Activated T-helper 2 cell treated with anti-CD3 and anti-CD28 coated beads, Interferon-gamma antibody, Interleukin-2, Interleukin-4, amounts not matched to agents 10 μg/mL and 5 μg/mL and 100 μg/mL, durations not matched to agents 14 hours and 24 hours and 36 hours (primary cell): ENCODE measurements at regions not wholly inside any gene's neighbourhood (a gene's known extent, or its start where the extent isn't known, plus 50 kb on each side); places are given as distances from the start of the nearest gene placed in this dataset.
"Not testable (repeated sequence)": the region's sequence is repeated elsewhere in the genome, so short reads cannot be mapped to it uniquely, and the experiment has no call there.

Experiments used
- DNase-seq: peaks from one replicate; pipeline ENCODE4 v3.0.0; 2021; ENCODE audit warnings: low spot score
- H3K27ac Mint-ChIP-seq: one replicate; pipeline ENCODE4 v1.8.0; 2021; ENCODE audit warnings: mixed read lengths
- H3K27me3 Mint-ChIP-seq: one replicate; pipeline ENCODE4 v1.8.0; 2021; ENCODE audit warnings: low read depth, mixed read lengths
- H3K36me3 Mint-ChIP-seq: one replicate; pipeline ENCODE4 v1.8.0; 2021; ENCODE audit warnings: low read depth, mixed read lengths
- H3K4me1 Mint-ChIP-seq: one replicate; pipeline ENCODE4 v1.8.0; 2021; ENCODE audit warnings: low read depth, mixed read lengths
- H3K4me3 Mint-ChIP-seq: one replicate; pipeline ENCODE4 v1.8.0; 2021; ENCODE audit warnings: low read depth, mild to moderate bottlenecking, moderate library complexity, mixed read lengths
- H3K9me3 Mint-ChIP-seq: one replicate; pipeline ENCODE4 v1.8.0; 2021; ENCODE audit warnings: mixed read lengths
- intact Hi-C: fragments of 100-400 bp; cut with micrococcal nuclease; formaldehyde crosslinking; loops from one replicate; pipeline ENCODE4 v1.15.1; 2023

DNA sequence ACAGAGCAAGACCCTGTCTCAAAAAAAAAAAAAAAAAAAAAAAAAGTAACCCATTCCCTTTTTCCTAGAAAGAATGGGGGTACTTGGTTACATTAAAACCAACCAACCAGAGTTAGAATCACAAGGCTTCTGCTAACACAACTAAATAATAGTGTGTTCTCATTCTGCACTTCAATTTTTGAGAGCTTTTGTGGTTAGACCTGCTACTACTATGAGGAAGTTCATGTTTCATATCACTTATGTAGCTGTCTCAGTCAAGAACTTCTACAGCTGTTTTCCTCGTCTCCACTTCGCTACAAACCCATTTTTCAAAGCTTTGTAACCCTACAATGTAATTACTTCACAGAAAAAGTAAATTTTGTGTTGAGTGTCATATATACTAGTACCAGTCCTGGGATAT is 58.3 kb downstream of the PDHA2 start:
- no peak for DNase-seq
- Mint-ChIP-seq H3K4me1 (no peaks in the 10 kb centered on the region), H3K27me3 (no peaks in the 10 kb centered on the region), H3K4me3 (no peak overlapping the region), H3K27ac (no peak overlapping the region), H3K9me3 (no peaks in the 10 kb centered on the region), H3K36me3 (no peaks in the 10 kb centered on the region)
- intact Hi-C loops = no loop called here

DNA sequence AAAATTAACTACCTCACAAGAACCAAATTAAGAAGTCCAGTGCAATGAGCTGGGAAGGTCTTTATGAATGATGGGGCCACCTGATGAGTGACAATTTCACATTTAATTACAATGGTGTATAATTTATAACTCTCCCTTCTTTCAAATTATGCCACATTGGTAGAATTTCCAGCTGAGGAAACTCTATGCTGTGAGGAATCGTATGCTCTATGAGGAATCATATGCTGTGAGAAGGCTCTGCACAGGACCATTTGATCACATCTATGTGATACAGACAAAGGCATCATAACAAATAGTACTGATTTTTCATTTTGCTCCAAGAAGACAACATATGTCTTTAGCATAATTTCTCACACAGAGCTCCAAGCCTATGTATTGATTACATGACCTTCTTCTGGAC is 69.3 kb downstream of the PDHA2 start:
- H3K27ac Mint-ChIP-seq = no peak overlapping the region
- H3K4me1 Mint-ChIP-seq = no peaks in the 10 kb centered on the region
- H3K9me3 Mint-ChIP-seq = no peaks in the 10 kb centered on the region
- intact Hi-C loops = no loop called here
- no peaks in the 10 kb centered on the region for H3K36me3 Mint-ChIP-seq
- no peaks in the 10 kb centered on the region for H3K27me3 Mint-ChIP-seq
- H3K4me3 Mint-ChIP-seq = no peak overlapping the region
- no peak for DNase-seq

DNA sequence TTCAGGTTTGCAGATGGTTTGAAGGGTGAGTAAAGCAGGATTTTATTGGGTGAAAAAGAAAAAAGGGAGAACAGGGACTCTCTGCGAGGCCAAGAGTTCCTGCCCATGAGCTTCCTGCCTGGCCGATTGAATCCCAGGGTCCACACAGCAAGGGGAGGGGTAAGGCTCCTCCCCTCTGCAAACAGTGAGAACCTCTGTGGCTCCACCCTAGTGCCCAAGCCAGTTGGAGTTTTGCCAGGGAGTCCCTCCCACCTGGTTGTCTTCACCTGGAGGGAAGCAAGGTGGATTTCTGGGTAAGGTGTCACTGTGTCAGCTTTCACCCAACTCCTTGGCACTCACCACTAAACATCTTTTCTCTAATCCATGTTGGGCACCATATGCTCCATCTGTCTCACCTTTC is 70.9 kb downstream of the PDHA2 start:
- Mint-ChIP-seq H3K27ac (no peak overlapping the region), H3K4me3 (no peak overlapping the region)

DNA sequence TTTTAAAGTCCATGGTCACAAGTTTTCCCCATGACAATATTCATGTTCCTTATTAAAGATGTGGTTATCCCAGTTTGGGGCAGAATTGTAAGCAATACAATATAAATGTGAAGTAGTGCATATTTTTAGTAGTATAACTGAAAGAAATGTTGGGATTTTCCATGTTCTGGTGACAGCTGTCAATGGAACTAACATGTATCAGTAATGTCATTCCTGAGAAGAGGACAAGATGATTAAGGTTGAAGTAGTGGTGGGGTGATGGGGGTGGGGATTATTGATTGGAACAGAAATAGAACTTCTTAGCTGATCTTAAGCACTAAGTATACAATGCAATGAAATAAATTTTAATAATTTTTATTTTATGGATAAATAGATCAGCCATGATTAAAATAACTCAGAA is 81.6 kb downstream of the PDHA2 start:
- Mint-ChIP-seq H3K4me3 (no peak overlapping the region), H3K9me3 (peaks cover 4% of the 10 kb centered on the region), H3K27ac (no peak overlapping the region), H3K4me1 (no peaks in the 10 kb centered on the region), H3K27me3 (no peaks in the 10 kb centered on the region), H3K36me3 (no peaks in the 10 kb centered on the region)
- intact Hi-C loops = no loop called here
- DNase-seq = no peak

More for the DNA sequence above, 70.9 kb downstream of the PDHA2 start:
- H3K9me3 Mint-ChIP-seq = no peaks in the 10 kb centered on the region
- intact Hi-C loops = no loop called here
- H3K36me3 Mint-ChIP-seq = no peaks in the 10 kb centered on the region
- no peaks in the 10 kb centered on the region for H3K27me3 Mint-ChIP-seq
- H3K4me1 Mint-ChIP-seq = no peaks in the 10 kb centered on the region
- no peak for DNase-seq

DNA sequence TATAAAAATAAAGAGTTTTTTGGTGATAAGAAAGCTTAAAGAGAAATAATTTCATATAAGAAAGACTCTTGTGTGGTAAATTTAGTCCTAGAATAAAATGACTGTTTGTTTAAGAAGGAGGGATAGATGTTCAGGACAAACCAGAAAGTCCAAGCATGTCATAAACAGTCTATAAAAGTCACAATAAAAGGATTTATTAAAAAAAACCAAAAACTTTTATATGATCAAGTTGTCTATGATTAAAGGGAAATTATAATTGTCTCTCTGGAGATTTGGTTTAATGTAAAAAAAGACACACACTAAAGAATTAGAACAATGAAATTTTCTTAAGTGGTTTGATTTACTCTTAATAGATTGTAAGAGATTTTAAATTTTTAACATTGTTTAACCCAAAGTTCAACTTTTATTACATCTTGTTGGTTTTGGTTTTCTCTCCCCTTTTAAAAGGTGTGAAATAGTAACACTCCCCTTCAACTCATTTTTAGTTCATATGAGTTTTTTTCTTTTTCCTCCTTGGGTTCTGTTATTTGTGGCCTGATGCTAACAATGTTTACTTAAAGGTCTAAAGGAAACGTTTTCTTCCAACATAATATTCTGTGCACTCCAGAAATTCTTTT is 89.7 kb downstream of the PDHA2 start:
- no peak overlapping the region for H3K4me3 Mint-ChIP-seq
- intact Hi-C loops = no loop called here
- peaks cover 22% of the 10 kb centered on the region for H3K9me3 Mint-ChIP-seq
- H3K27me3 Mint-ChIP-seq = no peaks in the 10 kb centered on the region
- H3K4me1 Mint-ChIP-seq = no peaks in the 10 kb centered on the region
- H3K27ac Mint-ChIP-seq = no peak overlapping the region
- H3K36me3 Mint-ChIP-seq = no peaks in the 10 kb centered on the region
- DNase-seq = no peak

DNA sequence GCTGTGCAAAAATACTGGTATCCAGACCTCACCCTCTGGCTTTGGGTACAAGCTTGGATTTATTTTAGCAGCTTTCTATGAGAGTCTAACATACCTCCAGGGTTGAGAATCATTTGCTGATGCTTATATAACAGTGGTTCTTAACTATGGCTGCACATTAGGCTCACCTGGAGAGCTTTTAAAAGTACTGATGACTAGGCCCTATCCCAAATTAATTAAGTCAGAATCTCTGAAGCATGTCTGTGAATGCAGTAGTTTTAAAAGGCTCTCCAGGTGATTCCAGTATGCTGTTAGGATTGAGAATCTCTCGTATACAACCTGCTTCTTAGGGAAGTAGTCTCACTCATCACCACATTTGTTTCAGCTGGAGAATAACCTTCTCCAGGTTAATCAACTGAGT is 99.2 kb downstream of the PDHA2 start:
- Mint-ChIP-seq H3K4me3 (no peak overlapping the region), H3K27me3 (no peaks in the 10 kb centered on the region), H3K9me3 (no peaks in the 10 kb centered on the region), H3K4me1 (no peaks in the 10 kb centered on the region), H3K36me3 (no peaks in the 10 kb centered on the region), H3K27ac (no peak overlapping the region)
- intact Hi-C loops = no loop called here
- DNase-seq = no peak

DNA sequence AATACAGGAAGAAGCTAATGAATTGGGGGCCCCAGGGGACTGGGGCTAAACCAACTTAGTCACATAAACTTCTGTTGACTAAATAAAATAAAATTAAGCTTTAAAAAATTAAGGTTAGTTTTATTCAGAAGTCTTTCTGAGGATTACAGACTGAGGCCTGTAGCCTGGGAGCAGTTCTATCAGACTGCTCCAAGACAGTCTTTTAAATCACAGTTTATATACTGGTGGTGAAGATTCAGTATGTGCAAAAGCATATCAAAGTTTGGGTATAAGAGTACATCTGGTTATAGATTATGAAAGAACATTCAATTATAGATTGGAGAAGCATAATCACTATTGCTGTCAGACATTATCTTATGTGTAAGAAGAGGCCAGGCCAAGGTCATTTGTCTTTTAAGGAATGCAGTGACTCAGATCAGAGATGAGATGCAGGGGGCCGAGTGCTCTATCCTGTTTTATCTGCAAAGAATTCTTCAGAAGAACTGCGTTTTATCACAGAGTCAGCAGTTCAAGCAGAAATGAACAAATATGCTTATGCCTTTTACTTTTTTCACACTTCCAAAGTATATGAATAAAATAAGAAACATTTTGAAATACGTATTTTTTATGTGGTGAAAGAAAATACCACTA is 109.4 kb downstream of the PDHA2 start:
- H3K4me3 Mint-ChIP-seq = no peak overlapping the region
- H3K36me3 Mint-ChIP-seq = no peaks in the 10 kb centered on the region
- no peaks in the 10 kb centered on the region for H3K27me3 Mint-ChIP-seq
- intact Hi-C loops = no loop called here
- DNase-seq = no peak
- no peak overlapping the region for H3K27ac Mint-ChIP-seq
- no peaks in the 10 kb centered on the region for H3K4me1 Mint-ChIP-seq
- no peaks in the 10 kb centered on the region for H3K9me3 Mint-ChIP-seq

DNA sequence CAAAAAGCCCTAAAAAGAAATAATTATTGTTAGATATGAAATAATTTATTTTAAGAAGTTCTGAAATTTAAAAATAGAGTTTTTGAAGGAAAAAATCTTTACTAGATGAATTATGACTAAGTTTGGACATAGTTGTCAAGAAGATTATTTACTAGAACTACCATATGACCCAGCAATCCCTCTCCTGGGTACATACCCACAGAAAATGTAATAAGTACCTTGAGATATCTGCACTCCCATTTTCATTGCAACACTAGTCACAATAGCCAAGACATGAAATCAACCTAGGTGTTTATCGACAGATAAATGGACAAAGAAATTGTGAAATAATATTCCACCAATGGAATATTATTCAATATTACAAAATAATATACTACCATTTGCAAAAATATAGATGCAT is 109.9 kb downstream of the PDHA2 start:
- Mint-ChIP-seq H3K36me3 (no peaks in the 10 kb centered on the region), H3K4me3 (no peak overlapping the region), H3K4me1 (no peaks in the 10 kb centered on the region), H3K27ac (no peak overlapping the region), H3K9me3 (no peaks in the 10 kb centered on the region), H3K27me3 (no peaks in the 10 kb centered on the region)
- no peak for DNase-seq
- intact Hi-C loops = no loop called here

DNA sequence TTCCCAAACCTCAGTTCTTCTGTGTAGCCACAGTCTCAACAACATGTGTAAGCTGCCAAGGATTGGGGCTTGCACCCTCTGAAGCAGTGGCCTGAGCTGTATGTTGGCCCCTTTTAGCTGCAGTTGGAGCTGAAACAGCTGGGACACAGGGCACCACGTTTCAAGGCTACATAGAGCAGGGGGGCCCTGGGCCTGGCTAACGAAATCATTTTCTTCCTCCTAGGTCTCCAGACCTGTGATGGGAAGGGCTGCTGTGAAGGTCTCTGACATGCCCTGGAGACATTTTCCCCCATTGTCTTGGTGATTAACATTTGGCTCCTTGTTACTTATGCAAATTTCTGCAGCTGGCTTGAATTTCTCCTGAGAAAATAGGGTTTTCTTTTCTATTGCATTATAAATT is 112.6 kb downstream of the PDHA2 start:
- H3K4me3 Mint-ChIP-seq, H3K4me1 Mint-ChIP-seq, H3K36me3 Mint-ChIP-seq, DNase-seq, intact Hi-C loops, H3K27ac Mint-ChIP-seq, H3K9me3 Mint-ChIP-seq, H3K27me3 Mint-ChIP-seq: not testable (repeated sequence)

DNA sequence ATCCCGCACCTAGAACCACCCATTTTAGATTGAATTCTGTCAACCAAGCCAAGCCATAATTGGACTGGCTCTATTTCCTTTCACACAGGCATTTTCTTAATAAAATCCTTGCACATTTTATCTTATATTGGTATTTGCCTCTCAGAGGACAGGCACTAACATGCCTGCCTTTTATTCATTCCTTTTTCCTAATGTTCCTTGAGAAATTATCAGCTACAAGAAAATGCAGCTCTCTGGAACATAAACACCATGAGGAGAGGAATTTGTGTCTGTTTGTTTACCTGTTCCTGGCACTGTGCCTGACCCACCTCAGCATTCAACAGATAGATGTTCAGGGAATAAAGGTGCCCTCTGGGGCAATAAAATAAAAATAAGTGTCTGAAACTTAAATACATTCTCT is 116.2 kb downstream of the PDHA2 start:
- Mint-ChIP-seq H3K27ac (no peak overlapping the region), H3K9me3 (no peaks in the 10 kb centered on the region), H3K27me3 (no peaks in the 10 kb centered on the region), H3K36me3 (no peaks in the 10 kb centered on the region), H3K4me1 (no peaks in the 10 kb centered on the region), H3K4me3 (no peak overlapping the region)
- intact Hi-C loops = no loop called here
- no peak for DNase-seq

DNA sequence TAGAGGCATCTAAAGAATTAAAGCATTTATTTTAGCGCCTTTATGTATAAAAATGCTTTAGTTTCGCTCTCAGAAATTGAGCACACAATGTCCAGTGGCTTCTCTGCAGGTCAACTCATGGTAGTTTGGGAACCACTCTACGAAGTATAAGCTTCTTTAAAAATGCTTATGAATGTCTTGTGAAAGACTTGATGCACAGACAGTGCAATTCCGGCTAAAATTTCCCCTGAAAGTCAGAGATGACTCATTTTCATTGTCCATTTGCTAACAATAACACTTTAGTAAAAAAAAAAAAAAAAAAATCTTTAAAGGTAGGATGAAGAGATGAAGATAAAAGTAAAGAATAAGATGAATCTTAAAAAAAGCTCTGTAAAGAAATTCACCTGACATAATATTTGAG is 117.2 kb downstream of the PDHA2 start:
- Mint-ChIP-seq H3K27me3 (no peaks in the 10 kb centered on the region), H3K4me3 (no peak overlapping the region), H3K27ac (no peak overlapping the region), H3K36me3 (no peaks in the 10 kb centered on the region), H3K9me3 (no peaks in the 10 kb centered on the region), H3K4me1 (no peaks in the 10 kb centered on the region)
- DNase-seq = no peak
- intact Hi-C loops = no loop called here

DNA sequence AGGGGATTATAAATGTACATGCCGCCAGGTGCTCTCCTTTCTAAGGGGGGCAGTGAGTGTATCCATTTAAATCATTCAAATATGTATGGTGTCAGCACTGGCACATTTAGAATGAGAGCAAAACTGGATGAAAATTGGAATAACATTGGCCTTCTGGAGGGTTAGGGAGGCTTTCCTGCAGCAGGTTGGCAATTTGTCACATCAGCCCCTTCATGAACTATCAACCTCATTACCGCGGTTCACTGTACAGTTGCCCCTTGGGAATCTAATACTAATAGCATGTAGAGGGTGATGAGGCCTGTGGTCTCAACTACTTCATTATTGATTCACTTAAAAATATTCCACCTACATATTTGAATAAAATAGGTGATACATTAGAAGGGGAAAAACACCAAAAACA is 117.9 kb downstream of the PDHA2 start:
- no peak for DNase-seq
- Mint-ChIP-seq H3K4me1 (no peaks in the 10 kb centered on the region), H3K4me3 (no peak overlapping the region), H3K36me3 (no peaks in the 10 kb centered on the region), H3K27me3 (no peaks in the 10 kb centered on the region), H3K9me3 (no peaks in the 10 kb centered on the region), H3K27ac (no peak overlapping the region)
- intact Hi-C loops = no loop called here

DNA sequence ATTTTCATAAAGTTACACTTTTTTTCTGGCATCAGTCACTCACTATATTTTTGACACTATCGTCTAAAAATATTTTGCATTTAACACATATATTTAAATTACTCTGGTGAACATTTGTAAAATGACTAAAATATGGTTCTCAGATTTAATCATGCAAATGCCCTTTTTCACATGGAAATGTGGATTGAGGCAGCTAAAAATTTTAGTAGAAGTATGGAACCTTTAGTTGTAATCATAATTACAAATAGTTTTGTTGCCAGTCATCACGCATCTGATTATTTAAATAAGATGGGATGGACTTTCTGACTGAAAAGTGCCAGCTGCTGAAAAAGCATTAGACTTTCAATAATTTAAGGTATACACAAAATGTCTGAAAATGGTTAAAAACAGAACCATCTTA is 119.3 kb downstream of the PDHA2 start:
- Mint-ChIP-seq H3K4me1 (no peaks in the 10 kb centered on the region), H3K36me3 (no peaks in the 10 kb centered on the region), H3K27me3 (no peaks in the 10 kb centered on the region), H3K9me3 (no peaks in the 10 kb centered on the region), H3K27ac (no peak overlapping the region), H3K4me3 (no peak overlapping the region)
- no peak for DNase-seq
- intact Hi-C loops = no loop called here

DNA sequence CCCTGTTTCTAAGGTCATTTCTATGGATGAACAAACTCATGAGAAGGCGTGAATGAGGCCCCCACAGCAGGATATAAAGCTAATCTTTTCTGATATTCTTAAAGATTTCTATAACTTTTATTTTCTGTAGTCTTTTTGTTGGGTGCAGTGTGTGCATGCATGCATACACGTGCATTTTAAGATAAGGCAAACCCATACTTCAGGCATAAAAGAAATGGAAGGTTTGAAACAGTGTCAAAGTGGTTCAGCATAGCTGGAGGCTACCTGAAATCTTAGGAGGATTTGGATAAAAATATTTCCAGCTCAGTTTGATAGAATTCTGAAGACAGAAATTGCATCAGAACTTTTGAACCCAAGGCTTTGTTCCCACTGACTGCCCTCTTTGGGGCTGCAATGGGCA is 119.7 kb downstream of the PDHA2 start:
- H3K27me3 Mint-ChIP-seq = no peaks in the 10 kb centered on the region
- no peaks in the 10 kb centered on the region for H3K9me3 Mint-ChIP-seq
- intact Hi-C loops = no loop called here
- no peak for DNase-seq
- no peak overlapping the region for H3K27ac Mint-ChIP-seq
- no peaks in the 10 kb centered on the region for H3K4me1 Mint-ChIP-seq
- no peaks in the 10 kb centered on the region for H3K36me3 Mint-ChIP-seq
- H3K4me3 Mint-ChIP-seq = no peak overlapping the region
